Neural cell (in vitro differentiated cells): ENCODE measurements at regions not wholly inside any gene's neighbourhood (a gene's known extent, or its start where the extent isn't known, plus 50 kb on each side); places are given as distances from the start of the nearest gene placed in this dataset.

Source experiments
- H2AFZ ChIP-seq: fragments of 200-600, 300-800 bp; sonication (generic), shearing (Covaris generic); 2 replicates; pipeline ENCODE4 v1.6.0; 2014; ENCODE audit warnings: low read depth, mild to moderate bottlenecking, antibody characterized with exemption, low read length, moderate library complexity
- H3F3A ChIP-seq: fragments of 200-600 bp; shearing (Covaris generic); 2 replicates; pipeline ENCODE4 v1.6.1; 2016; ENCODE audit warnings: mild to moderate bottlenecking, moderate library complexity, mixed read lengths, antibody characterized with exemption, low read length; ENCODE audit not compliant: insufficient read depth, poor library complexity, severe bottlenecking
- H3K27ac ChIP-seq: fragments of 200-600, 300-800 bp; sonication (generic), shearing (Covaris generic); 2 replicates; pipeline ENCODE4 v1.5.1; 2014; ENCODE audit warnings: mild to moderate bottlenecking, low read length, moderate library complexity
- H3K27me3 ChIP-seq: fragments of 300-800, 200-600 bp; sonication (generic), shearing (Covaris generic); 2 replicates; pipeline ENCODE4 v1.6.0; 2014; ENCODE audit warnings: mild to moderate bottlenecking, low read depth, low read length, moderate library complexity; ENCODE audit not compliant: insufficient read depth
- H3K36me3 ChIP-seq: fragments of 300-800, 200-600 bp; sonication (generic), shearing (Covaris generic); 2 replicates; pipeline ENCODE4 v1.5.1; 2014; ENCODE audit warnings: mild to moderate bottlenecking, antibody characterized with exemption, low read length, moderate library complexity; ENCODE audit not compliant: insufficient read depth
- H3K4me2 ChIP-seq: fragments of 300-800, 200-600 bp; sonication (generic), shearing (Covaris generic); 2 replicates; pipeline ENCODE4 v1.6.0; 2014; ENCODE audit warnings: mild to moderate bottlenecking, low read length
- H3K4me3 ChIP-seq: fragments of 300-800, 200-600 bp; sonication (generic), shearing (Covaris generic); 2 replicates; pipeline ENCODE4 v1.5.1; 2014; ENCODE audit warnings: mild to moderate bottlenecking, low read length, moderate library complexity
- H3K79me2 ChIP-seq: fragments of 200-600 bp; shearing (Covaris generic); replicated peaks from 2 replicates; pipeline ENCODE4 v1.6.0; 2014; ENCODE audit warnings: mild to moderate bottlenecking, low read length, moderate library complexity; ENCODE audit not compliant: insufficient read depth
- H3K9ac ChIP-seq: fragments of 300-800, 200-600 bp; sonication (generic), shearing (Covaris generic); 2 replicates; pipeline ENCODE4 v1.6.1; 2016; ENCODE audit warnings: mild to moderate bottlenecking, low read length, mixed read lengths
- H3K9me2 ChIP-seq: fragments of 200-600 bp; shearing (Covaris generic); 2 replicates; pipeline ENCODE4 v1.6.1; 2016; ENCODE audit warnings: mild to moderate bottlenecking, low read length, mixed read lengths; ENCODE audit not compliant: insufficient read depth
- H3K9me3 ChIP-seq: fragments of 200-600, 300-800 bp; sonication (generic), shearing (Covaris generic); 2 replicates; pipeline ENCODE4 v1.6.1; 2016; ENCODE audit warnings: mild to moderate bottlenecking, mixed run types, low read length, moderate library complexity, mixed read lengths
- H4K20me1 ChIP-seq: fragments of 200-600 bp; shearing (Covaris generic); 2 replicates; pipeline ENCODE4 v1.6.1; 2016; ENCODE audit warnings: mild to moderate bottlenecking, mixed run types; ENCODE audit not compliant: insufficient read depth
- EP300 ChIP-seq: fragments of 450-650 bp; conservative IDR thresholded peaks from 2 replicates; pipeline ENCODE4 v1.6.1; 2014; ENCODE audit warnings: antibody characterized with exemption, mild to moderate bottlenecking, moderate library complexity; ENCODE audit not compliant: poor library complexity, severe bottlenecking
- EZH2 ChIP-seq: fragments of 200-600, 300-800 bp; shearing (Covaris generic), sonication (generic); IDR thresholded peaks from 2 replicates; pipeline ENCODE4 v1.6.1; 2014; ENCODE audit warnings: antibody characterized with exemption, low read length, borderline replicate concordance, mild to moderate bottlenecking; ENCODE audit not compliant: insufficient read depth, poor library complexity, severe bottlenecking
- MXI1 ChIP-seq: fragments of 450-650 bp; conservative IDR thresholded peaks from 2 replicates; pipeline ENCODE4 v1.6.1; 2014; ENCODE audit warnings: antibody characterized with exemption, mild to moderate bottlenecking; ENCODE audit not compliant: poor library complexity, severe bottlenecking
- POLR2AphosphoS5 ChIP-seq: IDR thresholded peaks from 2 replicates; pipeline ENCODE4 v1.6.1; 2012
- RAD21 ChIP-seq: fragments of 450-650 bp; conservative IDR thresholded peaks from 2 replicates; pipeline ENCODE4 v1.6.1; 2014; ENCODE audit warnings: antibody characterized with exemption, mild to moderate bottlenecking, moderate library complexity
- SMC3 ChIP-seq: fragments of 450-650 bp; conservative IDR thresholded peaks from 2 replicates; pipeline ENCODE4 v1.6.1; 2014; ENCODE audit warnings: antibody characterized with exemption, mild to moderate bottlenecking, moderate library complexity; ENCODE audit not compliant: poor library complexity
- TAF1 ChIP-seq: IDR thresholded peaks from 2 replicates; pipeline ENCODE4 v1.6.1; 2012; ENCODE audit warnings: low read depth
- TF ChIP-seq, protein P1 (sequence below): IDR thresholded peaks from 2 replicates; pipeline ENCODE4 v1.6.1; 2012; ENCODE audit warnings: borderline replicate concordance
- TF ChIP-seq, protein P2 (sequence below): fragments of 450-650 bp; IDR thresholded peaks from 2 replicates; pipeline ENCODE4 v1.5.1; 2014; ENCODE audit warnings: antibody characterized with exemption, mild to moderate bottlenecking, moderate library complexity; ENCODE audit not compliant: poor library complexity, severe bottlenecking

- Histone ChIP-seq H2AFZ (no peak overlapping the region), H3K9me2 (no peaks in the 10 kb centered on the region), H4K20me1 (no peaks in the 10 kb centered on the region), H3K4me2 (no peak overlapping the region), H3K4me3 (no peak overlapping the region), H3K9ac (no peak overlapping the region), H3K27me3 (no peaks in the 10 kb centered on the region), H3K27ac (no peak overlapping the region), H3K79me2 (no peaks in the 10 kb centered on the region), H3F3A (no peaks in the 10 kb centered on the region), H3K36me3 (no peaks in the 10 kb centered on the region), H3K9me3 (no peaks in the 10 kb centered on the region)
- TF ChIP-seq EP300 (no peak), EZH2 (no peak), POLR2AphosphoS5 (no peak), TAF1 (no peak), MXI1 (no peak), SMC3 (no peak), RAD21 (no peak)
- TF ChIP-seq, protein P1, sequence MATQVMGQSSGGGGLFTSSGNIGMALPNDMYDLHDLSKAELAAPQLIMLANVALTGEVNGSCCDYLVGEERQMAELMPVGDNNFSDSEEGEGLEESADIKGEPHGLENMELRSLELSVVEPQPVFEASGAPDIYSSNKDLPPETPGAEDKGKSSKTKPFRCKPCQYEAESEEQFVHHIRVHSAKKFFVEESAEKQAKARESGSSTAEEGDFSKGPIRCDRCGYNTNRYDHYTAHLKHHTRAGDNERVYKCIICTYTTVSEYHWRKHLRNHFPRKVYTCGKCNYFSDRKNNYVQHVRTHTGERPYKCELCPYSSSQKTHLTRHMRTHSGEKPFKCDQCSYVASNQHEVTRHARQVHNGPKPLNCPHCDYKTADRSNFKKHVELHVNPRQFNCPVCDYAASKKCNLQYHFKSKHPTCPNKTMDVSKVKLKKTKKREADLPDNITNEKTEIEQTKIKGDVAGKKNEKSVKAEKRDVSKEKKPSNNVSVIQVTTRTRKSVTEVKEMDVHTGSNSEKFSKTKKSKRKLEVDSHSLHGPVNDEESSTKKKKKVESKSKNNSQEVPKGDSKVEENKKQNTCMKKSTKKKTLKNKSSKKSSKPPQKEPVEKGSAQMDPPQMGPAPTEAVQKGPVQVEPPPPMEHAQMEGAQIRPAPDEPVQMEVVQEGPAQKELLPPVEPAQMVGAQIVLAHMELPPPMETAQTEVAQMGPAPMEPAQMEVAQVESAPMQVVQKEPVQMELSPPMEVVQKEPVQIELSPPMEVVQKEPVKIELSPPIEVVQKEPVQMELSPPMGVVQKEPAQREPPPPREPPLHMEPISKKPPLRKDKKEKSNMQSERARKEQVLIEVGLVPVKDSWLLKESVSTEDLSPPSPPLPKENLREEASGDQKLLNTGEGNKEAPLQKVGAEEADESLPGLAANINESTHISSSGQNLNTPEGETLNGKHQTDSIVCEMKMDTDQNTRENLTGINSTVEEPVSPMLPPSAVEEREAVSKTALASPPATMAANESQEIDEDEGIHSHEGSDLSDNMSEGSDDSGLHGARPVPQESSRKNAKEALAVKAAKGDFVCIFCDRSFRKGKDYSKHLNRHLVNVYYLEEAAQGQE: no peak
- TF ChIP-seq, protein P2, sequence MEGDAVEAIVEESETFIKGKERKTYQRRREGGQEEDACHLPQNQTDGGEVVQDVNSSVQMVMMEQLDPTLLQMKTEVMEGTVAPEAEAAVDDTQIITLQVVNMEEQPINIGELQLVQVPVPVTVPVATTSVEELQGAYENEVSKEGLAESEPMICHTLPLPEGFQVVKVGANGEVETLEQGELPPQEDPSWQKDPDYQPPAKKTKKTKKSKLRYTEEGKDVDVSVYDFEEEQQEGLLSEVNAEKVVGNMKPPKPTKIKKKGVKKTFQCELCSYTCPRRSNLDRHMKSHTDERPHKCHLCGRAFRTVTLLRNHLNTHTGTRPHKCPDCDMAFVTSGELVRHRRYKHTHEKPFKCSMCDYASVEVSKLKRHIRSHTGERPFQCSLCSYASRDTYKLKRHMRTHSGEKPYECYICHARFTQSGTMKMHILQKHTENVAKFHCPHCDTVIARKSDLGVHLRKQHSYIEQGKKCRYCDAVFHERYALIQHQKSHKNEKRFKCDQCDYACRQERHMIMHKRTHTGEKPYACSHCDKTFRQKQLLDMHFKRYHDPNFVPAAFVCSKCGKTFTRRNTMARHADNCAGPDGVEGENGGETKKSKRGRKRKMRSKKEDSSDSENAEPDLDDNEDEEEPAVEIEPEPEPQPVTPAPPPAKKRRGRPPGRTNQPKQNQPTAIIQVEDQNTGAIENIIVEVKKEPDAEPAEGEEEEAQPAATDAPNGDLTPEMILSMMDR: no peak
Observed at GRCh38 chr3:82416830-82417229, 655.4 kb upstream of the GBE1 start.

DNA sequence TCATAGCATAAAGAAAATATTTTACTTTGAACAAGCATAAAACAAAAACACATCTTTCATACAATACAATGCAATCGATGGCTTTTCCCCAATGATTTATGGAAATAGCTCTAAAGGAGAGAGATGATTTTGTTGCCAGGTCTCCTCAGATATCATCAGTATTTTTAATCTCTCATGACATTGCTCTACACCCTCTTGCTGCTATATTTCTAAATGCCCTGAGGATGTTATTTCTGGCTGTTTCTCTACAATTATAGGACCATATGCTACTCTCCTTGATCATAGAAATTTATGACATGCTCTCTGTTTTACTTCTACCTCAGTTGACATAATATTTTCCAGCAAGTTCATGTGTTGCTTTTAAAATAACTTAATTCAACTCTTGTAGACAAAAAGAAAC, 654.9 kb upstream of the GBE1 start:
- H3K9me2 ChIP-seq: no peaks in the 10 kb centered on the region
- H3K9ac ChIP-seq: no peak overlapping the region
- no peak overlapping the region for H3K4me2 ChIP-seq
- TF ChIP-seq POLR2AphosphoS5 (no peak), MXI1 (no peak), SMC3 (no peak), TAF1 (no peak)
- TF ChIP-seq, protein P2: no peak
- no peak overlapping the region for H3K4me3 ChIP-seq
- H3K79me2 ChIP-seq: no peaks in the 10 kb centered on the region
- no peaks in the 10 kb centered on the region for H3K36me3 ChIP-seq
- H3K9me3 ChIP-seq: no peaks in the 10 kb centered on the region
- no peak overlapping the region for H2AFZ ChIP-seq
- H4K20me1 ChIP-seq: no peaks in the 10 kb centered on the region
- no peaks in the 10 kb centered on the region for H3F3A ChIP-seq
- H3K27ac ChIP-seq: no peak overlapping the region
- no peaks in the 10 kb centered on the region for H3K27me3 ChIP-seq
